Stimulated activated CD4-positive, alpha-beta T cell treated with anti-CD3 and anti-CD28 coated beads, Interleukin-2, amount 100 ng/mL, for 24 hours (primary cell): ENCODE measurements at regions not wholly inside any gene's neighbourhood (a gene's known extent, or its start where the extent isn't known, plus 50 kb on each side); places are given as distances from the start of the nearest gene placed in this dataset.
"Not testable (repeated sequence)": the region's sequence is repeated elsewhere in the genome, so short reads cannot be mapped to it uniquely, and the experiment has no call there.

Experiments used
- DNase-seq, 2 donors: peaks; one replicate each; pipeline ENCODE4 v3.0.0-alpha.2; 2020

DNA sequence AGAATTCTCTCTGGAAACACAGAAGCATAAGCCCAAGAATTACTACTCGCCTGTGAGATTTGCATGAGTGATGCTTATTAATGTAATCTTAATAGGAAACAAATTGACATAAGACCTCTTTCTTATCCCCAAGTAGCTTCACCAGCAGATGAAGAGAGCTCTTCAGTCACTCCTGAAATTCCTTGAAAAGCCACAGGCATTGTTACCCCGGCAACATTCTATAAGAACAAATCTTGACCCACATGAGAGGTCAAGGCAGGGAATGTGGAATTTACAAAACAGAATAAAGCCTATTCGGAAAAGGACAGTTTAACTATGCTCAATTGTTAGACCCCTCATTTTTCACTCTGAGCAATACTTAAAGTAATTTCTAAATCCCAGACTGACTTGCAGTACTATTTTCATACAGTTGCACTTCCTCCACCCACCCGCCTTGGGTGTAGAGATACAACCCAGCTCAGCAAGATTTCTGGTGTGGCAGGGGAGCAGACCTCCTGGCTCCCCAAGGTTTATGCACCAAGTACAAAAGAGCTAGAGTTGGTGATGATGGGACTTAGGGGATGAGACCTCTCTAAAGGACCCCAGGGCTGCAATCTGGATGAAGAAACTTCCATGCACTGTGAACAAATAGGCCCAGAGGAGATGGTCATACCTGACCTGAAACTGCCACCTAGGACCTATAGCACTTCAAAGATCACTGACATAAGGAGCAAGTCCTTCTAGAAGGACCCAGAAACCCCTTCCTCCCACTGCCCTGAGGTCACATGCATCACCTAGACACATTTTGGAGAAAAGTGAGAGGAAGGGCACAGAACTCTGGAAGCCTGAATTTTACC is 242.1 kb downstream of the ZNF608 start:
- no peak for DNase-seq

DNA sequence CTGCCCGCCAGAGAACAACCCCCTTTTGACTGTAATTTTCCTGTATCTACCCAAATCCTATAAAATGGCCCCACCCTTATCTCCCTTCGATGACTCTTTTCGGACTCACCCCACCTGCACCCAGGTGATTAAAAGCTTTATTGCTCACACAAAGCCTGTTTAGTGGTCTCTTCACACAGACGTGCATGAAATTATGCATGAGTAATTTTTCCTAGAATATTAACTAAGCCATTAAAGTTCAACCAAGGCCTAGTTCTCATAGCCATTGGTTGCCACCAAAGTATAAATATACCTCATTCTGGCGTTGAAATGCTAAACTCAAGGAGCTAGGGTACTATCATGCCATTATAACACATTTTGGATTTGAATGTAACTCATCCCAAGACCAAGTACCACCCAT is 243.9 kb downstream of the ZNF608 start:
- DNase-seq, result no peak

DNA sequence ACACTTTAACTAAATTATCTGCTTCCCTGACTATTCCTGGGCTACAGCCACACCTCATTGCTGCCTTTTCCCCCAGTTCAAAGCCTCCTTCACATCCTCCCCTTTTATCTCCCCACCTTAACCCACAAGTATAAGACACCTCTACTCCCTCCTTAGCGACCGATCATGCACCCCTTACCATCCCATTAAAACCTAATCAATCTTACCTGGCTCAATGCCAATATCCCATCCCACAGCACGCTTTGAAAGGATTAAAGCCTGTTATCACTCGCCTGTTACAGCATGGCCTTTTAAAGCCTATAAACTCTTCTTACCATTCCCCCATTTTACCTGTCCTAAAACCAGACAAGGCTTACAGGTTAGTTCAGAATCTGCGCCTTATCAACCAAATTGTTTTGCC is 246.6 kb downstream of the ZNF608 start:
- not testable (repeated sequence) for DNase-seq

DNA sequence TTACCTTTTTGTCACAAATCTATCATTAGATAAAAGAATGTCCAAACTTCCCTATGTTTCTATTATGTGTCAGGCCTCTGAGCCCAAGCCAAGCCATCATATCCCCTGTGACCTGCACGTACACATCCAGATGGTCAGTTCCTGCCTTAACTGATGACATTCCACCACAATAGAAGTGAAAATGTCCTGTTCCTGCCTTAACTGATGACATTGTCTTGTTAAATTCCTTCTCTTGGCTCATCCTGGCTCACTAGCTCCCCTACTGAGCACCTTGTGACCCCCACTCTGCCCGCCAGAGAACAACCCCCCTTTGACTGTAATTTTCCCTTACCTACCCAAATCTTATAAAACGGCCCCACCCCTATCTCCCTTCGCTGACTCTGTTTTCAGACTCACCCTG is 249.5 kb downstream of the ZNF608 start:
- not testable (repeated sequence) for DNase-seq

- no peak for DNase-seq
Observed at GRCh38 chr5:124494540-124495116, 251.8 kb downstream of the ZNF608 start.

DNA sequence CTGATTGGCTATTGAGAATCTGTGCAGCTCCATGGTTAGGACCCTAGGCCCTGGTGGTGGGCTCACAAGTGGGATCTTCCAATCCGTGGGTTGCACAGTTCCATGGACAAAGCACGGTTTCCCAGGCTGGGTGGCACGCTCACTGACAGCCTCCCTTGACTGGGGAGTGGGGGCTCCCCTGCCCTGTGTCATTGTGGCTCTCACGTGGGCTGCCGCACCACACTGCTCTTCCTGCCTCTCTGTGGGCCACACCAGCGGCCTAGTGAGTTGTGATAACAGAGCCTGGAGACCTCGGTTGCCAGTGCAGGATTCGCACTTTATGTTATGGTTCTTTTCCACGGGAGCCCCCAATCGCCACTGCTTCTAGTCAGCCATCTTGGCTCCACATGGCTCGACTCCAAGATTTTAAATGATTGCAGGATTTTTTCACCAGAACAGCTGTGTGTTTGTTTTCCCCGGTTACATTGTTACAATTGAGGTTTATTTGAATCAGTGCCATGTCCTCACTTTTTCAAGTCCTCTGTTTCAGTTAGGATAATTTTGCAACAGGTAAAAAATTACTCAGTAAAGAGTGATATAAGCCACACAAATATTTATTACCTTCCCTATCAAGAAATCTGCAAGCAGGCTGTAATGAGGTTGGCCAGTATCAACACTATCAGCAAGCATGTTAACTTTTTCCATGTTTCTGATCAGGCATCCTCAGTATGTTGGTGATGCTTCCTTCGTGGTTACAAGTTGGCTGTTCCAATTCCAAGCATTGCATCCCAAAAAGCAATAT is 253.8 kb downstream of the ZNF608 start:
- DNase-seq, result no peak

GRCh38 chr5:124490315-124490714 is 256.1 kb downstream of the ZNF608 start:
- DNase-seq, result not testable (repeated sequence)

GRCh38 chr5:124481419-124481818 is 265.0 kb downstream of the ZNF608 start:
- DNase-seq, result no peak

GRCh38 chr5:124480964-124481363 is 265.5 kb downstream of the ZNF608 start:
- DNase-seq, result no peak

- DNase-seq, result no peak
Observed at GRCh38 chr5:124480022-124480421, 266.4 kb downstream of the ZNF608 start.

- DNase-seq, result no peak
Observed at GRCh38 chr5:124478264-124478663, 268.2 kb downstream of the ZNF608 start.

DNA sequence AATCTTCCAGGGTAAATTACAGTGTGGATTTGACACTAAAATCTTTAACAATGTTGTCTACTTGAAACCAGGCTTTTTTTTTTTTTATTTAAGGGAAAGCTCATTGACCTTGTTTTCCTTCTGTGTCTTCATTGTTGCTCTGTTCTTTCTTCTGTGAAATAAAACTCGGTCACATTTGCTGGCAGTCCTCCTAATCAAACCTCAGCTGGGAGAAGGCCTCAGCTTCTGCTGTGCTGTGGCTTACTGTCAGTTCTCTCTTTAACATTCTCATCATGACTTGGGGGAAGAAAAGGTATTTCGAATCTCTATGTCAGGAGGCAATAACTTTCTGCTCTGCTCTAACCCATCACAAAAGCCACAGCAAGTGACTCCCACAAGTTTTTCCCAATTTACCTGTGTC is 268.9 kb downstream of the ZNF608 start:
- no peak for DNase-seq

- no peak for DNase-seq
Observed at GRCh38 chr5:124477062-124477461, 269.4 kb downstream of the ZNF608 start.

DNA sequence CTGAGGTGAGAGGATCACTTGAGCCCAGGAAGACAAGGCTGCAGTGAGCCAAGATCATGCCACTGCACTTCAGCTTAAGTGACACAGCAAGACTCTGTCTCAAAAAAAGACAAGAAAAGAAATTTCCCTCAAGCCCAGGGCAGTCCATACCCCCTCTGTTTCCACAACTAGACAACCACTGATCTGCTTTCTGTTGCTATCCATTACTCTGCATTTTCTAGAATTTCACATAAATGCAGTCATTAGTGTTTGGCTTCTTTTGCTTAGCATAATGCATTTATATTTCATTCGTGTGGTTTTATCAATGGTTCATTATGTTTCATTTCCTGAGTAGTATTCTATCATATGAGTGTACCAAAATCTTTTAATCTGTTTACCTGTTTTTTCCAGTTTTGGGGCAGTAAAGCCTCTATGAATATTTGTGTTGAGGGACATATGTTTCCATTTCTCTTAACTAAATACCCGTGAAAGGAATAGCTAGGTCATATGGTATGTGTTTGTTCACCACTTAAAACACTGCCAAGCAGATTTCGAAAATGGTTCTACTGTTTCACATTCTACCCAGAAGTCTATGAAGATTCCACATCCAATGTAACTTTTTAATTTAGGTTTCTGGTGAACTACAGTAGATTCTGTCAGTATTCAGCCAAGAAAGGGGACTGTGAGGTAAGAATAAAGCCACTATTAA is 271.8 kb downstream of the ZNF608 start:
- DNase-seq, result no peak

- no peak for DNase-seq
Observed at GRCh38 chr5:124468671-124469411, 277.6 kb downstream of the ZNF608 start.

DNA sequence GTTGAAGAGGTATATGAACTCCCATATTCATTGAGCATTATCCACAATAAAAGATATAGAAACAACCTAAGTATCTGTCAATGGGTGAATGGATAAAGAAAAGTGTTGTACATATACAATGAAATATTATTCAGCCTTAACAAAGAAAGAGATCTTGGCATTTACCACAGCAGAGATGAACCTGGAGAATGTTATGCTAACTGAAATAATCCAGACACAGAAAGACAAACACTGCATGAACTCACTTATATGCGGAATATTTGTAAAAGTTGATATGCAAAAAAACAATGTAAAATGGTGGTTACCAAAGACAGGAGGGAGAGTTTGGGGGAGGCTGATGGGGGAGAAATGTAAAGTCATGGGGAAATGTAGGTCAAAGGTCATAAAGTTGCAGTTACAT is 278.7 kb downstream of the ZNF608 start:
- DNase-seq, result no peak

GRCh38 chr5:124466011-124466410 is 280.4 kb downstream of the ZNF608 start:
- DNase-seq, result no peak

- DNase-seq, result no peak
Observed at GRCh38 chr5:124463851-124464250, 282.6 kb downstream of the ZNF608 start.

GRCh38 chr5:124462751-124463150 is 283.7 kb downstream of the ZNF608 start:
- DNase-seq, result no peak

DNA sequence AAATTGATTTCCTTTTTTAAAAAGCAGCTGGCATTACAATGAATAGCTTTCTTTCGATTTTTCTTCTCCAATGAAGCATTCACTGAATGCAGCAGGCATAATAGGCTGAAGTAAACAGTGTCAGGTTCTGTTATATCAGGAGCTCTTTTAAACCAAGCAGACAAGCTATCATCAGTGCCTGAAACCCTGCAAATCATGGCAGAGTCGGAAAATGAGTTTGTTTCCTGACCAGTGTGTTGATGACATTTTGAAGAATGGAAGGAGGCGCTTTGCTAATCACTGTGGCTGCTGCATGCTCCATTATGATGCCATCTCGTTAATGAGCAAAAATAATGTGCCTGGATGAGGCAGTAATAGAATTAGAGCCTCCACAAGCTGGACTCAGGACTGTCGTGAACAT is 284.5 kb downstream of the ZNF608 start:
- no peak for DNase-seq

DNA sequence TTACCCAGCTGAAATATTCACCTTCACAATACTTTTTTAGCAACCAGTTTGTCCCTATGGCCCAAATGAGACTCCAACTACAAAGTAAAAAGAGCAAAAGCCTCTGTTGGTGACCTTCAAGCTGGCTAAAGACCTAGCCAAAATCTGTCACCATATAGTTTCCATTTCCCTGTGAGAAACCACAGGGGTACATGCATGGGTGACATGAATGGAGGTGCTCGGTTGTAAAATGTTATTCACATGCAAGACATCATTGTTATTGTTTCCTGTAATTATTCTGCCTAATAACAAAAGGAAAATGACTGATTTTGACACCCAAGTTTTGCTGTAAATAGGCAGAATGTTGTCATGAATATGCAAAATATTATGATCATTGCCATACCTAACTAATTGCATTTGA is 285.3 kb downstream of the ZNF608 start:
- no peak for DNase-seq

GRCh38 chr5:124460642-124461041 is 285.8 kb downstream of the ZNF608 start:
- DNase-seq, result no peak

DNA sequence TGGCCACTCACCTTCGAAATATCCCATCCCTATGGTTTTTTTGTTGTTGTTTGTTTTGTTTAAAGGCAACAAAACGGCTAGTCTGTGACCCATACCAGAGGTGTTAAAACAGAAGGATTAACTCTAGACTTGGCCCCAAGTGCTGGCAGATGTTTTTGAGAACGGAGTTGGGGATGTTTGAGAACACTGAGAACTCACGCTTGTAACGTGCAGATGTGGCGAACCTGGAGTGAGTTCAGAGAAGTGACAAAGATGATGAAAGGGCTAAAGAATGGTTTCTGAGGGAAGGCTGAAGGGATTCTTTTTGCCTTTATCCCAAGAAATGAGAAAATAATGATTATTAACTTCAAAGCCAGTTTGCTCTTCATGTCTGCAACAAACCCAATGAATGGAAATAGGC is 286.5 kb downstream of the ZNF608 start:
- no peak for DNase-seq
